ENCODE measurements at regions not wholly inside any gene's neighbourhood (a gene's known extent, or its start where the extent isn't known, plus 50 kb on each side); places are given as distances from the start of the nearest gene placed in this dataset.

DNA sequence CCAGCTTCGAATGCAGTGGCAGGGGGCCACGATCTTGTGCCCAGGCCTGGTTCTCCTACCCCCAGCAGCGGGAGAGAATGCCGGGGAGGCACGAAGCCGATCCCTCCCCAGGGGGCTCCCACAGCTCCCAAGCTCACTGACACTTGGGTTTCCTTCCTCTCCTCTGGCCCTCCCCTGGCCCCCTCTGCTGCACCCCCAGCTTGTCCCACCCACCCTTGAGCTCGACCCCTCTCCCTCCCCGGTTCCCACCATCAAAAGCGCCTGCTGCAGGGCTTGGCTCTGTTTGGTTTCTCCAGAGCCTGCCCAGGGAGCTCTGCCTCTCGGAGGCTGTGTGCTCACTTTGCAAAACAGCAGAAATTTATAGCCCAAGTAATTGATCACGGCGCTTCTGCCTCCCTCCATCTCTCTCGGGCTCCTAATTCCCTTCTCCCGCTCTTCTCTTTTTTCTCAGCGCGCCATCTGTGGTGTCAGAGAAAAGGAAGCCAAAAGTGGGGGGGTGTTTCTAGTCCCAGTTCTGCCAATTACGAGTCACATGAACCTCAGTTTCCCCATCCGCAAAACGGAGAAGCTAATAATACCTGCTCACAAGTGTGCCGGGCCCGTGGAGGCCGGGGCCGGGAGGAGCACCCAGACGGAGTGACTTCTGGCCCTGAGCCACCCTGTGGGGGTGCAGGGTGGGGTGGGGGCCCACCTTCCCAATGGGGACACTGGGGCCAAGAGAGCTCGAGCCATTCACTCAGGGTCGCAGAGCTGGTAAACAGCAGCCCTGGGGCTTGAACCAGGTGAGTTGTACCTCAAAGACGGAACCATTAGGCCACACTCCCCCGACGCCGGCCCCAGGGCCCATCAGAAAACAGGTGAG is 141.2 kb upstream of the IER5L start:
- Histone ChIP-seq H3K9me3 (ENCODE audit: control insufficient read depth in 1 of 2, insufficient read depth in 1 of 2, low read length in 2 of 2) (no peaks in the 10 kb centered on the region), H3K27ac (ENCODE audit: low read depth in 1 of 2, low read length in 2 of 2) (no peak overlapping the region), H3K36me3 (ENCODE audit: insufficient read depth, low read length) (no peaks in the 10 kb centered on the region), H3K27me3 (ENCODE audit: control insufficient read depth in 1 of 2, insufficient read depth in 2 of 2, low read length in 2 of 2) (no peaks in the 10 kb centered on the region), H3K4me3 (ENCODE audit: low read length) (no peak overlapping the region), H3K4me1 (ENCODE audit: insufficient read depth, low read length) (peaks cover 24% of the 10 kb centered on the region)
- H3K4me3 Mint-ChIP-seq, result no peak overlapping the region
- DNase-seq (peak in 2 of 14 experiments; percentile 13 to 20), ATAC-seq (ENCODE audit: poor library complexity) (no peak)
- no peak overlapping the region for H3K27ac Mint-ChIP-seq
- TF ChIP-seq, protein P1, sequence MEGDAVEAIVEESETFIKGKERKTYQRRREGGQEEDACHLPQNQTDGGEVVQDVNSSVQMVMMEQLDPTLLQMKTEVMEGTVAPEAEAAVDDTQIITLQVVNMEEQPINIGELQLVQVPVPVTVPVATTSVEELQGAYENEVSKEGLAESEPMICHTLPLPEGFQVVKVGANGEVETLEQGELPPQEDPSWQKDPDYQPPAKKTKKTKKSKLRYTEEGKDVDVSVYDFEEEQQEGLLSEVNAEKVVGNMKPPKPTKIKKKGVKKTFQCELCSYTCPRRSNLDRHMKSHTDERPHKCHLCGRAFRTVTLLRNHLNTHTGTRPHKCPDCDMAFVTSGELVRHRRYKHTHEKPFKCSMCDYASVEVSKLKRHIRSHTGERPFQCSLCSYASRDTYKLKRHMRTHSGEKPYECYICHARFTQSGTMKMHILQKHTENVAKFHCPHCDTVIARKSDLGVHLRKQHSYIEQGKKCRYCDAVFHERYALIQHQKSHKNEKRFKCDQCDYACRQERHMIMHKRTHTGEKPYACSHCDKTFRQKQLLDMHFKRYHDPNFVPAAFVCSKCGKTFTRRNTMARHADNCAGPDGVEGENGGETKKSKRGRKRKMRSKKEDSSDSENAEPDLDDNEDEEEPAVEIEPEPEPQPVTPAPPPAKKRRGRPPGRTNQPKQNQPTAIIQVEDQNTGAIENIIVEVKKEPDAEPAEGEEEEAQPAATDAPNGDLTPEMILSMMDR (IDR thresholded peaks at IDR 0.05), result no peak
- H3K4me1 Mint-ChIP-seq (ENCODE audit: low read depth), result peaks cover 17% of the 10 kb centered on the region
- no peaks in the 10 kb centered on the region for H3K27me3 Mint-ChIP-seq
- H3K36me3 Mint-ChIP-seq (ENCODE audit: low read depth), result no peaks in the 10 kb centered on the region
- intact Hi-C loops (cut with DNase I, micrococcal nuclease), result no loop called here
- POLR2A ChIA-PET, result interaction anchor here (0.6 to 3.5 kb wide), 10 partner anchors 11 to 306 kb away, joined by 3 to 14 read pairs (median 6); no protein-coding TSS in a partner anchor
- no peaks in the 10 kb centered on the region for H3K9me3 Mint-ChIP-seq
- CTCF ChIA-PET, result interaction anchor here (1.1 to 2.0 kb wide), 4 partner anchors 140 to 292 kb away, joined by 4 to 12 read pairs (median 8); no protein-coding TSS in a partner anchor

DNA sequence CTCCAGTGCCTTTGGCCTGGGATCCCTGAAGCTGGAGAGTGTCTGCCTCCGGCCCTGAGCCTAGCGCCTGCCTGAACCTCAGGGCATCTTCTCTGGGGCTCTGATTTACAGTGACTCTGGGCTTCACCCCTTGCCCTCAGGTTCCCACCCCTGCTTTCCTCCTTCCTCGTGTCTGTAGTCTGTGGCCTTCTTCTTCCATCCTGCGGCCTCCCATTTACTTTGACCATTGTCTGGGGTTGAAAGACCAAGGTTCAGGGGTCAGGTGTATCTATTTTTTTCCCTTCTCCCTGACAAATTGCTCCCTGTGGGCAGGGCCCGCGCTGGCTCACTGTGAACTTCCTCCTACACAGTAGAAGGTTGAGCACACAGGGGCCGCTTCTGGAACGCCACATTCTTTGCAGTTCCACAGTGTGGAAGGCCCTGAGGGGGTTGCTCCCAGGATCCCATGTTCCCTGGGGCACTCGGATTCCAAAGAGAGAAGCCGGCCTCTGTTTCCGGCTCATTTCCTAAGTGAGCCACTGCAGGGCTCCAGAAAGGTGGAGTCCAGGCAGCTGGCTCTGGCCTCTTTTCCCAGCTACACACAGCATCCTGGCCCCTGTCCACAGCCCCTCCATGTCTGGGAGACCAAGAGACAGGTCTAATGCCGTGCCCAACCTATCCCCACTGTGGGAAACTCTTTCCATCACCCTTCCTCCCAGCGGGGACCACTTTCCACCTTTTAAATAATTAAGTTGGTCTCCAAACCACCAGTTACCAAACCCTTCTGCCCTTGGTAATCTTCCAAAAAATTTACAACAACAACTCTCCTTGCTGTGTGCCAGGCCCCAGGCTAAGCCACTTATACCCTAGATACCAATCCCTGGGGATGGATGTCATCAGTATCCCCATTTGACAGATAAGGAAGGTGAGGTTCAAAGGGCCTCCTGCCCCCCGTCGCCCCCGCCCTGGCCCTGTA is 140.3 kb upstream of the IER5L start:
- no peaks in the 10 kb centered on the region for H3K36me3 Mint-ChIP-seq (ENCODE audit: low read depth)
- ATAC-seq (ENCODE audit: poor library complexity) (no peak), DNase-seq (peak in 2 of 14 experiments; percentile 3 to 19)
- TF ChIP-seq, protein P1 (IDR thresholded peaks at IDR 0.05), result no peak
- Histone ChIP-seq H3K27me3 (ENCODE audit: control insufficient read depth in 1 of 2, insufficient read depth in 2 of 2, low read length in 2 of 2) (no peaks in the 10 kb centered on the region), H3K27ac (ENCODE audit: low read depth in 1 of 2, low read length in 2 of 2) (no peak overlapping the region), H3K9me3 (ENCODE audit: control insufficient read depth in 1 of 2, insufficient read depth in 1 of 2, low read length in 2 of 2) (no peaks in the 10 kb centered on the region), H3K4me1 (ENCODE audit: insufficient read depth, low read length) (peaks cover 24% of the 10 kb centered on the region), H3K36me3 (ENCODE audit: insufficient read depth, low read length) (no peaks in the 10 kb centered on the region), H3K4me3 (ENCODE audit: low read length) (no peak overlapping the region)
- no peak overlapping the region for H3K27ac Mint-ChIP-seq
- intact Hi-C loops (cut with DNase I, micrococcal nuclease), result no loop called here
- H3K4me3 Mint-ChIP-seq, result no peak overlapping the region
- H3K27me3 Mint-ChIP-seq, result no peaks in the 10 kb centered on the region
- H3K9me3 Mint-ChIP-seq, result no peaks in the 10 kb centered on the region
- ChIA-PET CTCF (no interaction called here), POLR2A (interaction anchor here (0.6 to 3.5 kb wide), 2 partner anchors 15 to 111 kb away, joined by 5 to 14 read pairs; no protein-coding TSS in a partner anchor)
- H3K4me1 Mint-ChIP-seq (ENCODE audit: low read depth), result peaks cover 12% of the 10 kb centered on the region

DNA sequence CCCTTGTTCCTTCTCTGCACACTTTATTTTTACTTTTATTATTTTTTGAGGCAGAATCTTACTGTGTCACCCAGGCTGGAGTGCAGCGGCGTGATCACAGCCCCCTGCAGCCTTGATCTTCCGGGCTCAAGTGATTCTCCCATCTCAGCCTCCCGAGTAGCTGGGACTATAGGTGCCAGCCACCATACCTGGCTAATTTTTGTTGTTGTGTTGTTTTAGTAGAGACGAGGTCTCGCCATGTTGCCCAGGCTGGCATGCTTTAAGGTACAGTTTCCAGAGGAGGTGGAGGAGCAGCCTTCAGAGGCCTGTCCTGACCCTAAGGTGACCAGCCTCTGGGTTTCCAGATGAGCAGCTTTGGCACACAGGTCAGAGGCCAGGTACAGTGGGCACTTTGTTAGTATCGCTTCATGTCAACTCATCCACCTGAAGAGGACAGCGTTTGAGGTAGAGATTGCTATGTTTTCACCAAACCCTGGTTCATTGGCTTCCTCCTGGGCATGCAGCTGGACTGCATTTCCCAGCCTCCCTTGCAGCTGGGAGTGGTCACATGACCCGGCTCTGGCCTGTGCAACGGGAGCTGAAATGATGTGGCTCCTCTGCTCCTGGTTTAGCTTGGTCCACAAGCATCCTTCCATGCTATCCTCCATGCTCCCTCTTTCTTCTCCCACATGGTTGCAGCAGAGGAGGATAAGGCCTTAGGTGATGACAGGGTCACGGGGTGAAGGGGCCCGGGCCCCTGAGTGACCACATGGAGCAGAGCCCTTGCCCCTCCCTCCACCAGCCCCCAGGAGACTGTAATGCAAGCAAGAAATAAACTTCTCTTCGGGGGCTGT is 139.3 kb upstream of the IER5L start:
- H3K9me3 ChIP-seq (ENCODE audit: control insufficient read depth in 1 of 2, insufficient read depth in 1 of 2, low read length in 2 of 2), result no peaks in the 10 kb centered on the region
- TF ChIP-seq, protein P1 (IDR thresholded peaks at IDR 0.05), result no peak
- Mint-ChIP-seq H3K9me3 (no peaks in the 10 kb centered on the region), H3K4me3 (no peak overlapping the region), H3K4me1 (ENCODE audit: low read depth) (peaks cover 9% of the 10 kb centered on the region), H3K27ac (no peak overlapping the region), H3K36me3 (ENCODE audit: low read depth) (no peaks in the 10 kb centered on the region), H3K27me3 (no peaks in the 10 kb centered on the region)
- no peaks in the 10 kb centered on the region for H3K27me3 ChIP-seq (ENCODE audit: control insufficient read depth in 1 of 2, insufficient read depth in 2 of 2, low read length in 2 of 2)
- POLR2A ChIA-PET, result interaction anchor here (0.6 kb wide), 1 partner anchor 18 kb away, joined by 3 read pairs; no protein-coding TSS in a partner anchor
- no peak for ATAC-seq (ENCODE audit: poor library complexity)
- peaks cover 24% of the 10 kb centered on the region for H3K4me1 ChIP-seq (ENCODE audit: insufficient read depth, low read length)
- H3K36me3 ChIP-seq (ENCODE audit: insufficient read depth, low read length), result no peaks in the 10 kb centered on the region
- no peak overlapping the region for H3K27ac ChIP-seq (ENCODE audit: low read depth in 1 of 2, low read length in 2 of 2)
- intact Hi-C loops (cut with DNase I, micrococcal nuclease), result no loop called here
- CTCF ChIA-PET, result no interaction called here
- H3K4me3 ChIP-seq (ENCODE audit: low read length), result no peak overlapping the region
- DNase-seq, result peak in 2 of 14 experiments; percentile 17 to 27

Measured in CD4-positive, alpha-beta T cell (primary cell).